ENCODE measurements at regions not wholly inside any gene's neighbourhood (a gene's known extent, or its start where the extent isn't known, plus 50 kb on each side); places are given as distances from the start of the nearest gene placed in this dataset.

DNA sequence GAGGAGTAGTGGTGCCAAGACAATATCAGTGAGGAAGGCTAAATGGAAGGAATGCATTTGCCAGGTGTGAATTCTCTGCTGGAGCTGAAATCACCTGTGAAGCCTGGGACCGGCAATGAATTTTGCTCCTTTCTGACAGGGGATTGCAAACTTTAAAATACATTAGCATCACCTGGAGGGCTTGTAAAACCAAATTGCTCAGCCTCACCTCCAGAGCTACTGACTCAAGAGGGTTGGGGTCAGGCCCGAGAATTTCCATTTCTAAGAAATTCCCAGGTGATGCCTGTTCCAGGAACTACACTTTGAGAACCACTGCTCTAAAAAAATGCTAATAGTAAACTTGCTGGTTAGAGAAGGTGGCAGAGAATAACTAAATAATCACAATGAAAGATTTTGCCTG lies 445.6 kb upstream of the RBMS3 start:
- Histone ChIP-seq H3K4me3 (no peak overlapping the region), H3K4me1 (replicated peaks) (peaks cover 5% of the 10 kb centered on the region; the same call in 1 of the 2 replicates), H3K27me3 (replicated peaks) (no peaks in the 10 kb centered on the region; the same call in none of the 2 replicates), H3K27ac (no peak overlapping the region), H3K9me3 (replicated peaks) (no peaks in the 10 kb centered on the region), H3K36me3 (no peaks in the 10 kb centered on the region)
- no peak for DNase-seq (ENCODE audit: low read depth in 1 of 2, low spot score in 2 of 2)

DNA sequence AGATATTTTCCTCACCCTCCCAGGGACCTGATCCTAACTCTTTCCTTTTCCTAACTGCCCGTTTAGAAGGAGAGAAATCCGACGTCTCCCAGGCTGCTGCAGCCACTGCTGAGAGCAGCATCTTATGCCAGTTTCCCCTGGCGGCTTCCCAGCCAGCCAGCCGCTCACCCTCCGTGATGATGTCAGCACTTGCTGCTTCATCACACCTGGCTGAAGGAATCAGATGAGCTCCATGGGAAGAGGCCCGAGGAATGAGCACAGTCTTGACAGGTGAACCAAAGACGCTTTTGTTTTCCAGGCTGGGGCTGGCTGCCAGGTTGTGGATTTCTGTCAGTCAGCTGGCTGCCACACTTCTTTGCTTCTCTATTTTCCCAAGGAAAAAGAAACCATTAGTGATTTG lies 445.1 kb upstream of the RBMS3 start:
- no peak for DNase-seq (ENCODE audit: low read depth in 1 of 2, low spot score in 2 of 2)
- H3K27me3 ChIP-seq (replicated peaks): no peaks in the 10 kb centered on the region; the same call in none of the 2 replicates
- no peaks in the 10 kb centered on the region for H3K9me3 ChIP-seq (replicated peaks)
- H3K4me3 ChIP-seq: no peak overlapping the region
- no peaks in the 10 kb centered on the region for H3K36me3 ChIP-seq
- peaks cover 5% of the 10 kb centered on the region; the same call in 1 of the 2 replicates for H3K4me1 ChIP-seq (replicated peaks)
- no peak overlapping the region for H3K27ac ChIP-seq

DNA sequence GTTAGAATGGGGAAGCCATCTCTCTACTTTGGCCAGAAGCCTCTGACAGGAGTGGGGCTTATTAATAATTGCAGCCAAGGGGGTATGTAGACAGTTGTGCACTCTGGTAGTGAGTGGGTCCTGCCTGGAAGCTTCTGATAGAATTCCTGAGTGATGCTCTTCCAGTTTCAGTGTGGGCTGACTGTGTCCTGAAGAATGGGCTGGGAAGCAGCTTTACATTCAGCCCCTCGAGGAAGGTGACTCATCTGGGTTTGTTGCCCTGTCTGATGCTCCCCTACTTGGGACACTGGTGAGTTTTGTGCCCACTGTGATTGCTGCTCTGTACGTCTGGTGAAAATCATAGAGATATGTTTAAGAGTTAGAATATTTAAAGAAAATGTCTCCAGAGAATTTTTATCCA lies 444.7 kb upstream of the RBMS3 start:
- H3K4me1 ChIP-seq (replicated peaks): peaks cover 5% of the 10 kb centered on the region; the same call in 1 of the 2 replicates
- no peaks in the 10 kb centered on the region for H3K9me3 ChIP-seq (replicated peaks)
- H3K4me3 ChIP-seq: no peak overlapping the region
- no peak overlapping the region for H3K27ac ChIP-seq
- no peak for DNase-seq (ENCODE audit: low read depth in 1 of 2, low spot score in 2 of 2)
- H3K27me3 ChIP-seq (replicated peaks): no peaks in the 10 kb centered on the region; the same call in none of the 2 replicates
- no peaks in the 10 kb centered on the region for H3K36me3 ChIP-seq

DNA sequence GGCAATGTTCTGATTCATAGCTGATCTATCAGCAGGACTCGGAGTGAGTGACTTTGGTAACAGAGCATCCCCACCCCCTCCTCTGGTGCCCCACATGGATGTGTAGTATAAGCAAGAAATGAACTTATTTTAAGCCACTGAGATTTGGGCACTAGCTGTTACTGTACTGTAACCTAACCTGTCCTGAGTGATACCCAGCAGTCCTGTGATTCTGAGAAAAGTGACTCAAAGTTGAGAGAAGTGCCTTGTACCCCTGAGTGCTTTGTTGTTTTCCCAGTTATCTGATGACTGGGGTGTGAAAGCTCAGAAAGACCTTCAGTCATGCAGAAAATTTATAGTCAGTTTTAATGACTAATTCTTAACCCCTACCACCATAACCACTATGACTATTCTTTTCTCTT lies 439.9 kb upstream of the RBMS3 start:
- no peaks in the 10 kb centered on the region for H3K36me3 ChIP-seq
- H3K4me1 ChIP-seq (replicated peaks): peaks cover 3% of the 10 kb centered on the region; the same call in 1 of the 2 replicates
- DNase-seq (ENCODE audit: low read depth in 1 of 2, low spot score in 2 of 2): no peak
- no peaks in the 10 kb centered on the region for H3K9me3 ChIP-seq (replicated peaks)
- no peak overlapping the region for H3K27ac ChIP-seq
- no peak overlapping the region for H3K4me3 ChIP-seq
- H3K27me3 ChIP-seq (replicated peaks): no peaks in the 10 kb centered on the region; the same call in 1 of the 2 replicates

DNA sequence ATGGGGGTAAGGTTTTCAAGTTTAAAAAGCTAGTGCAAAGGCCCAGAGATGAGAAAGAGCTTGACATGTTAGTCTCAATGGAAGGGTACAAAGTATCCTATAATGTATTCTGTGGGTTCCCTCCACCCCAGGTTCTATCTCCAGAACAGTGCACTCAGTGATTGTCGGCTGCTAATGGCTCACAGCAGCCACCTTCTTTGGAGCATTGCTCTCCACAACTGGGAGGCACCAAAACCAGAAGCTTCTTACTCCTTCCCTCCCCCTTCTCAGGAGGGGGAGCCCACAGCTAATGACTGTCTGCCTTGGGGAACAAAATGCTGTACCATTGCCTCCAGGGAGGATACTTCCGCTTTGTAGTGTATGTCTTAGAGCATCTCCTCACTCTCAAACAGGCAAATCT lies 439.4 kb upstream of the RBMS3 start:
- H3K36me3 ChIP-seq: no peaks in the 10 kb centered on the region
- no peaks in the 10 kb centered on the region; the same call in 1 of the 2 replicates for H3K27me3 ChIP-seq (replicated peaks)
- no peaks in the 10 kb centered on the region for H3K4me1 ChIP-seq (replicated peaks)
- H3K9me3 ChIP-seq (replicated peaks): no peaks in the 10 kb centered on the region
- DNase-seq (ENCODE audit: low read depth in 1 of 2, low spot score in 2 of 2): no peak
- H3K4me3 ChIP-seq: no peak overlapping the region
- H3K27ac ChIP-seq: no peak overlapping the region

DNA sequence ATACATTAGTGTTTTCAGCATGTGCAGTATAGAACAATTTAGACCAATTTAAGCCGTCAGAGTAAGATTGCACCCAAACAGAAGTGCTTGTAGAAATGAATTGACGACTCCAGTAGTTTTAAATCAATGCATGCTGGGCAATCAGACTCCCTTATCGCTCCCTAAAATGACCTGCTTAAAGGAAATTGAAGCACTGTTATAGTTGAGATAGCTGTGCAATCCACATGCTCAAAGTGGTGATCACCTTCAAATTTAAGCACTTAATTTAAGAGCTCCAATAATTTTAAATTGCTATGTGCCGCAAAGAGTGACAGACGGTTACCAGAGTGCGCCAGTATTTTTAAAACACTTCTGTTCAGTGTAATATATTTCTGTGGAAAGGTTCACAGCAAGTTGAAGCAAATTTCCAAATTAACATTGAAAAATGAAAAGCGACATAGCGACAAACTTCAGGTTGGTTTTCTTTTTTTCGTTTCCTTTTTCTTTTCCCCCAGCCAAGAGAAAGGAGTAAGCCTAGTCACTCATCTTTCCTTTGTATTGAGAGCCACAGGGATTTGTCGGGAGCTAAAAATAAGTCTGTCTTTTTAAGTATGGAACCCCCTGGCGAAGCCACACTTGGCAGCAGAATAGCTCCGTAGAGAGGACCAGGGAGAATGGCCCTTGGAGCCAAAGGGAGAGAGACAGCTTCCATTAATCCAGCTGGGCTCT lies 436.4 kb upstream of the RBMS3 start:
- Histone ChIP-seq H3K27ac (no peak overlapping the region), H3K4me3 (no peak overlapping the region), H3K4me1 (replicated peaks) (no peaks in the 10 kb centered on the region), H3K36me3 (no peaks in the 10 kb centered on the region), H3K9me3 (replicated peaks) (no peaks in the 10 kb centered on the region), H3K27me3 (replicated peaks) (no peaks in the 10 kb centered on the region)
- DNase-seq (ENCODE audit: low read depth in 1 of 2, low spot score in 2 of 2): no peak

DNA sequence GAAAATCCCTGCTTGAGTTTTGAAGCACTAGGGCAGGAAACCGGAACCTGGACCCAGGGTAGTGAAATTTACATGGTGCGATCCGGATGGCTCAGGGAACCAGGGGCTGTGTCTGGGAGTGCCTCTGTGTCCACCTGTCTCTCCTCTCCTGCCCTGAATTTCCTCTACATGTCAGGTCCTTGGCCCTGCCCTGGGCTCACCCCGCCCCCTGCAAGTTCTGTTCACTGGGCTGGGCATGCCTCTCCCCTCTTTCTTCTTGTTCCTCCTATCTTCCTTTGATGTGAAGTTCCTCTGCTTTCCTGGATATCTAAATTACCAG lies 435.9 kb upstream of the RBMS3 start:
- Histone ChIP-seq H3K4me1 (replicated peaks) (no peaks in the 10 kb centered on the region), H3K9me3 (replicated peaks) (no peaks in the 10 kb centered on the region), H3K27ac (no peak overlapping the region), H3K27me3 (replicated peaks) (no peaks in the 10 kb centered on the region), H3K4me3 (no peak overlapping the region), H3K36me3 (no peaks in the 10 kb centered on the region)
- no peak for DNase-seq (ENCODE audit: low read depth in 1 of 2, low spot score in 2 of 2)

DNA sequence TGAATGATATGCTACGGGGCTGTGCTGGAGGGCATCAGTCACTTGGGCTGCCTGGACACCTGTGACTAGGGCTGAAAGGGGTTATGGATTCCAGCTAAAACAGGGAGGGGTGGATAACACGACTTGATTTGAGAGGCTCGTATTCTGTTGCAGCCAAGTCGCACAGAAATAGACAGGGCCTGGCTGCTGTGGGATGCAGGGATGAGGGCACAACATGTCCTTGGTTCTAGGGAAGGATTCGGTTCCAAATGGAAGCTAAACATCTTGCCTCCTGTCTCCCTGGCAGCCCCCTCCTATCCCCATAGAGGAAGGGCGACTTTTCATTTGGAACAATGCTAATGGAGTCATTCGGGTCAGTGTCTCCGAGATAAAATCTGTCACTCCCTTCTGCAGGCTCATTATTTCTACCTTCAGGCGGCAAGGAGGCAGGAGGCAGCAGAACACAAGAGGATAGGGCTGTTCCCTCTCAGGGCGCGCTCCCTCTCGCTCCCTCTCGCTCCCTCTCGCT lies 433.8 kb upstream of the RBMS3 start:
- no peaks in the 10 kb centered on the region for H3K36me3 ChIP-seq
- no peak overlapping the region for H3K27ac ChIP-seq
- no peaks in the 10 kb centered on the region for H3K4me1 ChIP-seq (replicated peaks)
- DNase-seq (ENCODE audit: low read depth in 1 of 2, low spot score in 2 of 2): no peak
- no peak overlapping the region for H3K4me3 ChIP-seq
- no peaks in the 10 kb centered on the region for H3K9me3 ChIP-seq (replicated peaks)
- no peaks in the 10 kb centered on the region for H3K27me3 ChIP-seq (replicated peaks)

DNA sequence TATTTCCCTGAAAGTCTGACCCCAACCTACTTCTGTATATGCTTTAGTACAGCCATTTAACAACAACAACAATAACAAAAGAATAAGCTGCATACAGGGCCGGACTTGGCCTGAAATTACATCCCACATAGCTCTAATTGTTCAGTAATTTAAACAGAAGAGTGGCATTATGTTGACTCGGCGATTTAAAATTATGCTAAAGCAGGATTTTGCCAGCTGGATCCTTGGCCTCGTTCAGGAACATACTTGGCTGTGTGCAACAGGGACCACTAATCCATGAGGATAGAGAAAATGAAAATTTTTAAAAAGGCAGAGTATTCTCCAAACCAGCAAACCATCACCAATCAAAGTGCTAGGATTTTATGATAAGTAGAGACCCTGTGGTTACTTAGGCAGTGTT lies 433.1 kb upstream of the RBMS3 start:
- no peaks in the 10 kb centered on the region for H3K27me3 ChIP-seq (replicated peaks)
- no peaks in the 10 kb centered on the region for H3K36me3 ChIP-seq
- H3K27ac ChIP-seq: no peak overlapping the region
- no peaks in the 10 kb centered on the region for H3K9me3 ChIP-seq (replicated peaks)
- DNase-seq (ENCODE audit: low read depth in 1 of 2, low spot score in 2 of 2): no peak
- H3K4me1 ChIP-seq (replicated peaks): no peaks in the 10 kb centered on the region
- no peak overlapping the region for H3K4me3 ChIP-seq

DNA sequence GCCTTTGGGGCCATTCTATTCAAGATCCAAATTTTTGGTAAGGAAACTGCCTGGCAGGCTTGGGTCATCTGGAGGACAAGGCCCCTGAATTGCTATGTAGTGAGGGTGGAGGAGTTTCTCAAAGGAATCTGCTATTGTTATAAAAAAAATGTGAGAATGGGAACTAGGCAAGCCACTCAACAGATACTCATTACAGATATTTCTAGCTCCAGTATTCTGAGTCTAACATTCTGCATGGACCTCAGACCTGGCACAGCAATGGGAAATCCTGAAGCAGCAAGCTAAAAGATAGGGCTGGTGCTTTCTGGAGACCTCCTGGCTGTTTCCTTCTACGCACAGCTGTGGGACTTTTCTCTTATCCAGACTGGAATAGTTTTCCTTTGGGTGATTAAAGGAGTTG lies 430.7 kb upstream of the RBMS3 start:
- Histone ChIP-seq H3K4me3 (no peak overlapping the region), H3K36me3 (no peaks in the 10 kb centered on the region), H3K27me3 (replicated peaks) (no peaks in the 10 kb centered on the region), H3K4me1 (replicated peaks) (no peaks in the 10 kb centered on the region), H3K9me3 (replicated peaks) (no peaks in the 10 kb centered on the region), H3K27ac (no peak overlapping the region)
- no peak for DNase-seq (ENCODE audit: low read depth in 1 of 2, low spot score in 2 of 2)

DNA sequence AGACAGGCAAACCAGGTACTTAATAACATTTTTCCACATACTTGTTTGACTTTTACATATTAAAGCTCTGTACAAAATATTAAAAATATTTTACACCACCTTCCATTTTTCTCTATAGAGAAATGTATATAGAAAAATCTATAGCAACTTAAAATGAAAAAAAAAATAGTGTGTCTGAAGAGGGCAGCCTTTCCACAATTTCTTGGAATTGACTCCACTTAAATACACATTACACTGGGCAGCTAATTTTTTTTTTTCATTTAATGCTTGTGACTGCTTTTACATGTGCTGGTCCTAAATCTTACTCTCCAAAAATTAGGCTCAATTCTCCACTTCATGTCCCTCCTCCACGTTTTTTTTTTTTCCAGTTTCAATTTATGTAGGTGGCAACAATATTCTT lies 427.0 kb upstream of the RBMS3 start:
- no peak for DNase-seq (ENCODE audit: low read depth in 1 of 2, low spot score in 2 of 2)
- H3K27me3 ChIP-seq (replicated peaks): no peaks in the 10 kb centered on the region
- no peaks in the 10 kb centered on the region for H3K4me1 ChIP-seq (replicated peaks)
- no peak overlapping the region for H3K4me3 ChIP-seq
- no peak overlapping the region for H3K27ac ChIP-seq
- H3K9me3 ChIP-seq (replicated peaks): no peaks in the 10 kb centered on the region
- no peaks in the 10 kb centered on the region for H3K36me3 ChIP-seq

DNA sequence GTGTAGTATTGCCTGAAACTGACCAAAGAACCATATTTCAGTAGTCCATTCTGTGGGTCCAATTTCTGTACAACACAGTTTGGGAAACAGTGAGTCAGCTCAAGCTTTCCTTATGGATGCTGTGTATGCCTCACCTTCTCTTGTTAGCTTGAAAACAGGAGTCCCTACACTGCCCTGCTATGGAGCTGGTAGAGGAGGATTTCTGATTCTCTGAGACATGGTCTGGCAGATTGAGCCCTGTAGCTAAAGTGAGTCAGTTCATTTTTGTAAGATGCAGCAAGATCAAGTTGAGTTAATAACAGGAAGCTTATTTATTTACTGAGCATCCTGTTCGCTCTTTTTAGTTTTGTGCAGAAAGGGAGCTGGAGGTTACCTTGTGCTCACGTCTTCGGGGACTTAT lies 424.1 kb upstream of the RBMS3 start:
- H3K4me3 ChIP-seq: no peak overlapping the region
- no peaks in the 10 kb centered on the region for H3K27me3 ChIP-seq (replicated peaks)
- no peaks in the 10 kb centered on the region for H3K36me3 ChIP-seq
- H3K27ac ChIP-seq: no peak overlapping the region
- DNase-seq (ENCODE audit: low read depth in 1 of 2, low spot score in 2 of 2): no peak
- no peaks in the 10 kb centered on the region for H3K4me1 ChIP-seq (replicated peaks)
- no peaks in the 10 kb centered on the region for H3K9me3 ChIP-seq (replicated peaks)

DNA sequence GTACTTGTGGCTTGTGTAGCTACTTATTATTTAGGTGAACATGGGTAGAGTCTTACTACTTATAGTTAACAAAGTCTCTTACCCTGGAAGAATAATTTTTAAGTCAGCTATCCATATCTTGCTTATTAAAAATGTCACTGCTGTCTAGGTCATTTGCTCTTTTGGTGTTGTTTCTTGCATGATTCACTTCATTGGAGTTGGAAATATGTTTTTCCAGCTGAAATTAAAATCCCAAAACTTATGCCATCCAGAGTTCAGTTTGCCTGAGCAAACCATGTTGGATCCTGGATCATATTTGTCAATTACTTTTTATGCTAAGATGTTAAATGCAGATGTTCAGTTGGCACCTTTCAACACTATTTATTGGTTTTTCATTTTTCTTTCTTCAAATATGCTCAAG lies 421.0 kb upstream of the RBMS3 start:
- no peaks in the 10 kb centered on the region for H3K4me1 ChIP-seq (replicated peaks)
- no peak overlapping the region for H3K27ac ChIP-seq
- H3K9me3 ChIP-seq (replicated peaks): no peaks in the 10 kb centered on the region
- no peak overlapping the region for H3K4me3 ChIP-seq
- no peak for DNase-seq (ENCODE audit: low read depth in 1 of 2, low spot score in 2 of 2)
- no peaks in the 10 kb centered on the region for H3K36me3 ChIP-seq
- 0 out of 2 replicates have a peak, but pooled peaks cover 4% of the 10 kb centered on the region for H3K27me3 ChIP-seq (replicated peaks)

DNA sequence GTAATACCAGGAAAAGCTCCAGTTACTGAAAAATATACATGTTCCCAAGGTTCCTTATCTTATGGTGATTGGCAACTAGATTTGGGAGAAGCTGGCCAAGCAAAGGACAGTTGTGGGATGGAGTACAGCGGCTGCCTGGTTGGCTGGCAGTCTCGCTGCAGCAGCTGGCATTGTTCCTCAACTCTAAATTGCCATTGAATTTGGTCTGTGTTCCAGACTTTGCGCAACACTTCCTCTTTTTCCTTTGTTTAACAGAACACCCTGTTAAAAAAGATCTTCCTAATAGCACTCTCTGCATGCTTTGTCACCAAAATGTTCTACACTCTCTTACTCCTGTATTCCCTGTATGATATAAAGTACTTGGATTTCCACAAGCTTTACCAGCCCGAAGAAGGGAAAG lies 420.6 kb upstream of the RBMS3 start:
- no peak overlapping the region for H3K27ac ChIP-seq
- no peaks in the 10 kb centered on the region for H3K9me3 ChIP-seq (replicated peaks)
- no peaks in the 10 kb centered on the region for H3K36me3 ChIP-seq
- no peak overlapping the region for H3K4me3 ChIP-seq
- DNase-seq (ENCODE audit: low read depth in 1 of 2, low spot score in 2 of 2): no peak
- H3K4me1 ChIP-seq (replicated peaks): no peaks in the 10 kb centered on the region
- H3K27me3 ChIP-seq (replicated peaks): 0 out of 2 replicates have a peak, but pooled peaks cover 4% of the 10 kb centered on the region

DNA sequence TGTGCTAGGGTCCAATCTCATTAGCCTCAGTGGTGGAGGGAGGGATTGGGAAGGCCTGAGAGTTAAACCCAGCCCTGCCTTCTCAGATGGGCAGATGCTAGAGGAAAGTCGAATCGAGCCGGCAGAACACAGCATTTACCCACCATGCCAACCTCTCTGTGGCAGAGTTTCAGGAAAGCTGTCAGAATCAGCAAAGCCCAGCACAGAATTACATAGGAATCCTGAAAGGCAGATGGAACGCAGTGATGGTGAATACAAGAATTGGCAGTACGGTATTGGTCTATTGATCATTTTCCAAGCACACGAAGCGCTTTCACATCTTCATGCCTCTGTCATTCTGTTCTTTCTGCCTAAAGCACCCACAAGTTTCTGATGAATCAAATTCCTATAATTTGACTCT lies 417.7 kb upstream of the RBMS3 start:
- Histone ChIP-seq H3K36me3 (no peaks in the 10 kb centered on the region), H3K4me1 (replicated peaks) (no peaks in the 10 kb centered on the region), H3K27ac (no peak overlapping the region), H3K9me3 (replicated peaks) (no peaks in the 10 kb centered on the region), H3K4me3 (no peak overlapping the region), H3K27me3 (replicated peaks) (0 out of 2 replicates have a peak, but pooled peaks cover 4% of the 10 kb centered on the region)
- no peak for DNase-seq (ENCODE audit: low read depth in 1 of 2, low spot score in 2 of 2)
